ENCODE measurements at regions not wholly inside any gene's neighbourhood (a gene's known extent, or its start where the extent isn't known, plus 50 kb on each side); places are given as distances from the start of the nearest gene placed in this dataset.
A peak's percentile ranks its signal among the peaks of the same experiment; 100 is the strongest.

- TF ChIP-seq, protein P1, sequence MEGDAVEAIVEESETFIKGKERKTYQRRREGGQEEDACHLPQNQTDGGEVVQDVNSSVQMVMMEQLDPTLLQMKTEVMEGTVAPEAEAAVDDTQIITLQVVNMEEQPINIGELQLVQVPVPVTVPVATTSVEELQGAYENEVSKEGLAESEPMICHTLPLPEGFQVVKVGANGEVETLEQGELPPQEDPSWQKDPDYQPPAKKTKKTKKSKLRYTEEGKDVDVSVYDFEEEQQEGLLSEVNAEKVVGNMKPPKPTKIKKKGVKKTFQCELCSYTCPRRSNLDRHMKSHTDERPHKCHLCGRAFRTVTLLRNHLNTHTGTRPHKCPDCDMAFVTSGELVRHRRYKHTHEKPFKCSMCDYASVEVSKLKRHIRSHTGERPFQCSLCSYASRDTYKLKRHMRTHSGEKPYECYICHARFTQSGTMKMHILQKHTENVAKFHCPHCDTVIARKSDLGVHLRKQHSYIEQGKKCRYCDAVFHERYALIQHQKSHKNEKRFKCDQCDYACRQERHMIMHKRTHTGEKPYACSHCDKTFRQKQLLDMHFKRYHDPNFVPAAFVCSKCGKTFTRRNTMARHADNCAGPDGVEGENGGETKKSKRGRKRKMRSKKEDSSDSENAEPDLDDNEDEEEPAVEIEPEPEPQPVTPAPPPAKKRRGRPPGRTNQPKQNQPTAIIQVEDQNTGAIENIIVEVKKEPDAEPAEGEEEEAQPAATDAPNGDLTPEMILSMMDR (IDR thresholded peaks at IDR 0.05; ENCODE audit: insufficient read depth in 1 of 2, low read depth in 1 of 2, low read length in 1 of 2, severe bottlenecking in 1 of 2, unreplicated experiment in 1 of 2) = no peak
- POLR2A ChIA-PET = no interaction called here
- peaks cover 41% of the 10 kb centered on the region for H3K9me3 Mint-ChIP-seq (ENCODE audit: unreplicated experiment)
Measured at GRCh38 chr3:30222441-30222840, 384.0 kb upstream of the TGFBR2 start.

GRCh38 chr3:30225021-30225420, 381.4 kb upstream of the TGFBR2 start:
- Histone ChIP-seq H3K36me3 (ENCODE audit: control insufficient read depth, insufficient read depth, low read length) (no peaks in the 10 kb centered on the region), H3K9me3 (peaks cover 3% of the 10 kb centered on the region; the same call in 1 of the 2 replicates), H3K4me3 (ENCODE audit: low read depth, low read length) (no peak overlapping the region), H3K27me3 (replicated peaks; ENCODE audit: control insufficient read depth, insufficient read depth, low read length) (no peaks in the 10 kb centered on the region), H3K4me1 (peaks cover 40% of the 10 kb centered on the region)
- ChIA-PET POLR2A (no interaction called here), CTCF (no interaction called here)
- Mint-ChIP-seq H3K36me3 (ENCODE audit: insufficient read depth, unreplicated experiment) (peaks cover 18% of the 10 kb centered on the region), H3K27me3 (ENCODE audit: insufficient read depth, unreplicated experiment) (no peaks in the 10 kb centered on the region), H3K4me1 (ENCODE audit: low read depth, unreplicated experiment) (peaks cover 20% of the 10 kb centered on the region), H3K27ac (ENCODE audit: unreplicated experiment) (no peak overlapping the region), H3K4me3 (ENCODE audit: unreplicated experiment) (no peak overlapping the region), H3K9me3 (ENCODE audit: unreplicated experiment) (peaks cover 43% of the 10 kb centered on the region)
- intact Hi-C loops (cut with micrococcal nuclease; ENCODE audit: unreplicated experiment) = loop anchor here (5.0 to 10.0 kb wide), 2 partner anchors 402 to 470 kb away; no protein-coding TSS in a partner anchor
- TF ChIP-seq, protein P1 (IDR thresholded peaks at IDR 0.05; ENCODE audit: insufficient read depth in 1 of 2, low read depth in 1 of 2, low read length in 1 of 2, severe bottlenecking in 1 of 2, unreplicated experiment in 1 of 2) = no peak
- no peak for DNase-seq
- no TSS peak for BruUV-seq (replicated peaks)

More at GRCh38 chr3:30222441-30222840, 384.0 kb upstream of the TGFBR2 start:
- CTCF ChIA-PET = no interaction called here
- BruUV-seq (replicated peaks) = no TSS peak
- no peak for DNase-seq
- peaks cover 43% of the 10 kb centered on the region for H3K4me1 ChIP-seq
- intact Hi-C loops (cut with micrococcal nuclease; ENCODE audit: unreplicated experiment) = loop anchor here (10.0 kb wide), 1 partner anchor 472 kb away; no protein-coding TSS in a partner anchor
- peaks cover 3% of the 10 kb centered on the region; the same call in 1 of the 2 replicates for H3K9me3 ChIP-seq
- no peaks in the 10 kb centered on the region for H3K36me3 ChIP-seq (ENCODE audit: control insufficient read depth, insufficient read depth, low read length)
- H3K4me3 ChIP-seq (ENCODE audit: low read depth, low read length) = no peak overlapping the region
- H3K27me3 Mint-ChIP-seq (ENCODE audit: insufficient read depth, unreplicated experiment) = no peaks in the 10 kb centered on the region
- H3K4me1 Mint-ChIP-seq (ENCODE audit: low read depth, unreplicated experiment) = peaks cover 16% of the 10 kb centered on the region
- H3K27ac Mint-ChIP-seq (ENCODE audit: unreplicated experiment) = no peak overlapping the region
- peak overlapping the region; percentile 5 for H3K4me3 Mint-ChIP-seq (ENCODE audit: unreplicated experiment)
- H3K36me3 Mint-ChIP-seq (ENCODE audit: insufficient read depth, unreplicated experiment) = peaks cover 10% of the 10 kb centered on the region
- H3K27me3 ChIP-seq (replicated peaks; ENCODE audit: control insufficient read depth, insufficient read depth, low read length) = no peaks in the 10 kb centered on the region

DNA sequence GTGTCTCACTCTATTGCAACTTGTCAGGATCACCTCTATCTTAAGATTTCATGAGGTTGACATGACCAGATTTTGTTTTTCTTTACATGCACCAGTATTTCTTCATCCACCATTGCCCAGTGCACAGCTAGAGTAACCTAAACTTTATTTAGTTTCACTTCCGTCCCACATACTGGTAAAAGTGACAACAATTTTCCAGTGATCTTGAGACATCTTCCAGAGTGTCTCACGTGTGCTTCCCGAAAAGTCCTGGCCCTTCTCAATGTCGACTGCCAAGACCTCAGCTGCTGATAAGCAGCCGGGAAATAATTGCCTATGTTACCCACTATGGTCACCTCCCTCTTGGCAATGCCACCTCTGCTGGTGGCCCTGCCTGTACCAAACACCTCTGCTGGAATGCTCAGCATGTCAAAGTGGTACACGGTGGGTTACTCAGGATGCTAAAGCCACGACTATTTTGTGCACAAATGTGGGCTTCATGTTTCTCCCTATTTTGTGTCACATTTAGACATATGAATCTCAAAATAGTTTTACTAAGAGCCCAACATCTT, 379.7 kb upstream of the TGFBR2 start:
- CTCF ChIA-PET = no interaction called here
- no peaks in the 10 kb centered on the region for H3K36me3 ChIP-seq (ENCODE audit: control insufficient read depth, insufficient read depth, low read length)

More for the DNA sequence above, 379.7 kb upstream of the TGFBR2 start:
- H3K27ac Mint-ChIP-seq (ENCODE audit: unreplicated experiment) = peak overlapping the region; percentile 85
- intact Hi-C loops (cut with micrococcal nuclease; ENCODE audit: unreplicated experiment) = loop anchor here (5.0 to 10.0 kb wide), 2 partner anchors 401 to 468 kb away; no protein-coding TSS in a partner anchor
- Histone ChIP-seq H3K4me1 (peaks cover 34% of the 10 kb centered on the region), H3K27me3 (replicated peaks; ENCODE audit: control insufficient read depth, insufficient read depth, low read length) (no peaks in the 10 kb centered on the region), H3K9me3 (peaks cover 3% of the 10 kb centered on the region; the same call in 1 of the 2 replicates), H3K4me3 (ENCODE audit: low read depth, low read length) (no peak overlapping the region)
- peaks cover 53% of the 10 kb centered on the region for H3K9me3 Mint-ChIP-seq (ENCODE audit: unreplicated experiment)
- no peaks in the 10 kb centered on the region for H3K27me3 Mint-ChIP-seq (ENCODE audit: insufficient read depth, unreplicated experiment)
- POLR2A ChIA-PET = no interaction called here
- no peak for DNase-seq
- peaks cover 18% of the 10 kb centered on the region for H3K36me3 Mint-ChIP-seq (ENCODE audit: insufficient read depth, unreplicated experiment)
- TF ChIP-seq, protein P1 (IDR thresholded peaks at IDR 0.05; ENCODE audit: insufficient read depth in 1 of 2, low read depth in 1 of 2, low read length in 1 of 2, severe bottlenecking in 1 of 2, unreplicated experiment in 1 of 2) = no peak
- no TSS peak for BruUV-seq (replicated peaks)
- H3K4me3 Mint-ChIP-seq (ENCODE audit: unreplicated experiment) = no peak overlapping the region
- H3K4me1 Mint-ChIP-seq (ENCODE audit: low read depth, unreplicated experiment) = peaks cover 20% of the 10 kb centered on the region

Measured in Caco-2 (cell line).